ENCODE measurements at regions not wholly inside any gene's neighbourhood (a gene's known extent, or its start where the extent isn't known, plus 50 kb on each side); places are given as distances from the start of the nearest gene placed in this dataset.
"Not testable (repeated sequence)": the region's sequence is repeated elsewhere in the genome, so short reads cannot be mapped to it uniquely, and the experiment has no call there.

DNA sequence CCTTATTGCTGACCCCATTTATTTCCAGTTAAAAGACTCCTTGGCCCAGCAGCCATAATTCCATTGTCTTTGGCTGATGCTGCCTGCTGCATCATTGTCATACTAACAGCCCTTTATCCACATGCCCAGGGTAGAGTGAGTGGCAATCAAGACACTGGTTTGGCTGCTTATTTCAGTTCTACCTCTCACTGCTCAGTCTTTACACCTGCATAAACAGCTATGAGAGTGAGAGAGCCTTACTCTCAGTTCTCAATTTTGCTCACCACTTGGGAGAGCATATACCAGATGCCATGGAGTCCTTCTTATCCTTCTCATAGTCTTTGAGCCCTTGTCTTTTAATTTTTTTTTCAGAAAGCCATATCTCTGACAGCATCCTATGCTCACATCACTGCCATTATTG, 596.9 kb upstream of the CYLC2 start:
- Histone ChIP-seq H3K27me3 (ENCODE audit: insufficient read depth, poor library complexity, severe bottlenecking) (no peaks in the 10 kb centered on the region), H3K27ac (replicated peaks) (no peak overlapping the region), H3K4me3 (replicated peaks; ENCODE audit: insufficient read depth, low read length) (no peak overlapping the region)
- TF ChIP-seq SPI1 (IDR thresholded peaks at IDR 0.05; ENCODE audit: borderline replicate concordance, low read depth) = no peak
- TF ChIP-seq, protein P1, sequence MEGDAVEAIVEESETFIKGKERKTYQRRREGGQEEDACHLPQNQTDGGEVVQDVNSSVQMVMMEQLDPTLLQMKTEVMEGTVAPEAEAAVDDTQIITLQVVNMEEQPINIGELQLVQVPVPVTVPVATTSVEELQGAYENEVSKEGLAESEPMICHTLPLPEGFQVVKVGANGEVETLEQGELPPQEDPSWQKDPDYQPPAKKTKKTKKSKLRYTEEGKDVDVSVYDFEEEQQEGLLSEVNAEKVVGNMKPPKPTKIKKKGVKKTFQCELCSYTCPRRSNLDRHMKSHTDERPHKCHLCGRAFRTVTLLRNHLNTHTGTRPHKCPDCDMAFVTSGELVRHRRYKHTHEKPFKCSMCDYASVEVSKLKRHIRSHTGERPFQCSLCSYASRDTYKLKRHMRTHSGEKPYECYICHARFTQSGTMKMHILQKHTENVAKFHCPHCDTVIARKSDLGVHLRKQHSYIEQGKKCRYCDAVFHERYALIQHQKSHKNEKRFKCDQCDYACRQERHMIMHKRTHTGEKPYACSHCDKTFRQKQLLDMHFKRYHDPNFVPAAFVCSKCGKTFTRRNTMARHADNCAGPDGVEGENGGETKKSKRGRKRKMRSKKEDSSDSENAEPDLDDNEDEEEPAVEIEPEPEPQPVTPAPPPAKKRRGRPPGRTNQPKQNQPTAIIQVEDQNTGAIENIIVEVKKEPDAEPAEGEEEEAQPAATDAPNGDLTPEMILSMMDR (IDR thresholded peaks at IDR 0.05; ENCODE audit: insufficient read depth, low read length) = no peak
- TF ChIP-seq, protein P2, sequence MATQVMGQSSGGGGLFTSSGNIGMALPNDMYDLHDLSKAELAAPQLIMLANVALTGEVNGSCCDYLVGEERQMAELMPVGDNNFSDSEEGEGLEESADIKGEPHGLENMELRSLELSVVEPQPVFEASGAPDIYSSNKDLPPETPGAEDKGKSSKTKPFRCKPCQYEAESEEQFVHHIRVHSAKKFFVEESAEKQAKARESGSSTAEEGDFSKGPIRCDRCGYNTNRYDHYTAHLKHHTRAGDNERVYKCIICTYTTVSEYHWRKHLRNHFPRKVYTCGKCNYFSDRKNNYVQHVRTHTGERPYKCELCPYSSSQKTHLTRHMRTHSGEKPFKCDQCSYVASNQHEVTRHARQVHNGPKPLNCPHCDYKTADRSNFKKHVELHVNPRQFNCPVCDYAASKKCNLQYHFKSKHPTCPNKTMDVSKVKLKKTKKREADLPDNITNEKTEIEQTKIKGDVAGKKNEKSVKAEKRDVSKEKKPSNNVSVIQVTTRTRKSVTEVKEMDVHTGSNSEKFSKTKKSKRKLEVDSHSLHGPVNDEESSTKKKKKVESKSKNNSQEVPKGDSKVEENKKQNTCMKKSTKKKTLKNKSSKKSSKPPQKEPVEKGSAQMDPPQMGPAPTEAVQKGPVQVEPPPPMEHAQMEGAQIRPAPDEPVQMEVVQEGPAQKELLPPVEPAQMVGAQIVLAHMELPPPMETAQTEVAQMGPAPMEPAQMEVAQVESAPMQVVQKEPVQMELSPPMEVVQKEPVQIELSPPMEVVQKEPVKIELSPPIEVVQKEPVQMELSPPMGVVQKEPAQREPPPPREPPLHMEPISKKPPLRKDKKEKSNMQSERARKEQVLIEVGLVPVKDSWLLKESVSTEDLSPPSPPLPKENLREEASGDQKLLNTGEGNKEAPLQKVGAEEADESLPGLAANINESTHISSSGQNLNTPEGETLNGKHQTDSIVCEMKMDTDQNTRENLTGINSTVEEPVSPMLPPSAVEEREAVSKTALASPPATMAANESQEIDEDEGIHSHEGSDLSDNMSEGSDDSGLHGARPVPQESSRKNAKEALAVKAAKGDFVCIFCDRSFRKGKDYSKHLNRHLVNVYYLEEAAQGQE (IDR thresholded peaks at IDR 0.05; ENCODE audit: insufficient replicate concordance, low read depth) = no peak
- TF ChIP-seq GABPA (IDR thresholded peaks at IDR 0.05; ENCODE audit: low read depth) = no peak
- no peak for TF ChIP-seq POLR2AphosphoS5 (IDR thresholded peaks at IDR 0.05; ENCODE audit: low read depth)
- DNase-seq (ENCODE audit: low read depth in 1 of 2, low spot score in 1 of 2) = no peak

DNA sequence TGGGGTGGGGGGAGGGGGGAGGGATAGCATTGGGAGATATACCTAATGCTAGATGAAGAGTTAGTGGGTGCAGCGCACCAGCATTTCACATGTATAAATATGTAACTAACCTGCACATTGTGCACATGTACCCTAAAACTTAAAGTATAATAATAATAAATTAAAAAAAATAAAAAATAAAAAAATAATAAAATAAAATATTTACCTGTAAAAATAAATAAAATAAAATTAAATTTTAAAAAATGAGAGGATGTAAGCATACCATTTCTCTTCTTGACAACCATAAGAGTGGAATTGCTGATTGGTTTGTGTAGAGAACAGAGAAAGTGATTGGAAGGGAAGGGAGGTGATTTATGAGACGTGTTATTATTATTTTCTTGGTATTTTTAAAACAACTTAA, 609.5 kb upstream of the CYLC2 start:
- not testable (repeated sequence) for H3K27me3 ChIP-seq (ENCODE audit: insufficient read depth, poor library complexity, severe bottlenecking); H3K27ac ChIP-seq (replicated peaks); DNase-seq (ENCODE audit: low read depth in 1 of 2, low spot score in 1 of 2); H3K4me3 ChIP-seq (replicated peaks; ENCODE audit: insufficient read depth, low read length)

- no peak for DNase-seq (ENCODE audit: low read depth in 1 of 2, low spot score in 1 of 2)
- TF ChIP-seq POLR2AphosphoS5 (IDR thresholded peaks at IDR 0.05; ENCODE audit: low read depth) (no peak), GABPA (IDR thresholded peaks at IDR 0.05; ENCODE audit: low read depth) (no peak), SPI1 (IDR thresholded peaks at IDR 0.05; ENCODE audit: borderline replicate concordance, low read depth) (no peak)
- TF ChIP-seq, protein P2 (IDR thresholded peaks at IDR 0.05; ENCODE audit: insufficient replicate concordance, low read depth) = no peak
- TF ChIP-seq, protein P1 (IDR thresholded peaks at IDR 0.05; ENCODE audit: insufficient read depth, low read length) = no peak
- Histone ChIP-seq H3K27me3 (ENCODE audit: insufficient read depth, poor library complexity, severe bottlenecking) (no peaks in the 10 kb centered on the region), H3K27ac (replicated peaks) (no peak overlapping the region), H3K4me3 (replicated peaks; ENCODE audit: insufficient read depth, low read length) (no peak overlapping the region)
Observed at GRCh38 chr9:102362470-102363132, 624.2 kb upstream of the GRIN3A start.

DNA sequence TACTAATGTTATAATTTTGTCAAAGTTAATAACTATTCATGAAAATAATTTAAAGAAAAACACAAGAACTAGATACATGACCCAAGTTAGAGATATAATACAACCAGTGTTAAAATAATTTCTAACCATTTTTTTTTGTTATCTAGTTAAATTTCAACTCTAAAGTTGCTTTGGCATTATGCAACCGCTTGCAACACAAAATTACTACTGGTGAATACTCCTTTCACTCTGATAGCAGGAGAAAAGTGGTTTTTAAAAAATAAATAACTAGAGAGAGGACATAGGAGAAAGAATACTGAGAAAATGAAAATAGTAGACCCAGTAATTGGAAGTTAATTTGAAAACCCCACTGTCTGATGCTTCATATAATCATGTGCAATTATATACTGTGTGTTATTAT, 622.4 kb upstream of the GRIN3A start:
- TF ChIP-seq POLR2AphosphoS5 (IDR thresholded peaks at IDR 0.05; ENCODE audit: low read depth) (no peak), GABPA (IDR thresholded peaks at IDR 0.05; ENCODE audit: low read depth) (no peak), SPI1 (IDR thresholded peaks at IDR 0.05; ENCODE audit: borderline replicate concordance, low read depth) (no peak)
- TF ChIP-seq, protein P2 (IDR thresholded peaks at IDR 0.05; ENCODE audit: insufficient replicate concordance, low read depth) = no peak
- TF ChIP-seq, protein P1 (IDR thresholded peaks at IDR 0.05; ENCODE audit: insufficient read depth, low read length) = no peak
- H3K27ac ChIP-seq (replicated peaks) = no peak overlapping the region
- no peak overlapping the region for H3K4me3 ChIP-seq (replicated peaks; ENCODE audit: insufficient read depth, low read length)
- H3K27me3 ChIP-seq (ENCODE audit: insufficient read depth, poor library complexity, severe bottlenecking) = no peaks in the 10 kb centered on the region
- no peak for DNase-seq (ENCODE audit: low read depth in 1 of 2, low spot score in 1 of 2)
